Loucy (cell line): ENCODE measurements at regions not wholly inside any gene's neighbourhood (a gene's known extent, or its start where the extent isn't known, plus 50 kb on each side); places are given as distances from the start of the nearest gene placed in this dataset.

Source experiments
- CTCF ChIP-seq: fragments of 200-600 bp; sonication (generic); conservative IDR thresholded peaks from 2 replicates; pipeline ENCODE4 v1.5.1; 2014; ENCODE audit warnings: mild to moderate bottlenecking, antibody characterized with exemption, low read length
- EZH2phosphoT487 ChIP-seq: fragments of 200-600 bp; IDR thresholded peaks from 2 replicates; pipeline ENCODE4 v1.6.1; 2018; ENCODE audit warnings: antibody characterized with exemption, mild to moderate bottlenecking, moderate library complexity, borderline replicate concordance

GRCh38 chr2:126954831-126955230 lies 56.1 kb downstream of the TEX51 start:
- no peak for TF ChIP-seq CTCF
- TF ChIP-seq EZH2phosphoT487, result no peak
